ENCODE measurements at regions not wholly inside any gene's neighbourhood (a gene's known extent, or its start where the extent isn't known, plus 50 kb on each side); places are given as distances from the start of the nearest gene placed in this dataset.

DNA sequence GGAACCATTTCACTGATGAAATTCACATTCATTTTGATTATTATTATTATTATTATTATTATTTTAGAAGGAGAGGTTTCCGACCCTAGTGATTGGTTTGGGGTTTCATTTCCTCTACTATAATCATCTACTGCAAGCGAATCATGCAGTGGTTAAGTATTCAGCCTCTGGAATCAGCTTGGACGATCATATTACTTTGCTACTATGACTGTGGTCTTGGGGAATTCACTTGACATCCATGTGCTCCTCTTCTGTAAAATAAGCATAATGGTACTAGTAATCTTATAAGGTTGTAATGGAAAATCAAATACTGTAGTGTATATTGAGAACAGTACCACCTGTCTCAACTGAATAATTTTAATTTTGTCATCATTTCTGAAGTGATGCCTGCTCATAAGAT is 132.1 kb upstream of the SLC4A4 start:
- TF ChIP-seq, protein P1, sequence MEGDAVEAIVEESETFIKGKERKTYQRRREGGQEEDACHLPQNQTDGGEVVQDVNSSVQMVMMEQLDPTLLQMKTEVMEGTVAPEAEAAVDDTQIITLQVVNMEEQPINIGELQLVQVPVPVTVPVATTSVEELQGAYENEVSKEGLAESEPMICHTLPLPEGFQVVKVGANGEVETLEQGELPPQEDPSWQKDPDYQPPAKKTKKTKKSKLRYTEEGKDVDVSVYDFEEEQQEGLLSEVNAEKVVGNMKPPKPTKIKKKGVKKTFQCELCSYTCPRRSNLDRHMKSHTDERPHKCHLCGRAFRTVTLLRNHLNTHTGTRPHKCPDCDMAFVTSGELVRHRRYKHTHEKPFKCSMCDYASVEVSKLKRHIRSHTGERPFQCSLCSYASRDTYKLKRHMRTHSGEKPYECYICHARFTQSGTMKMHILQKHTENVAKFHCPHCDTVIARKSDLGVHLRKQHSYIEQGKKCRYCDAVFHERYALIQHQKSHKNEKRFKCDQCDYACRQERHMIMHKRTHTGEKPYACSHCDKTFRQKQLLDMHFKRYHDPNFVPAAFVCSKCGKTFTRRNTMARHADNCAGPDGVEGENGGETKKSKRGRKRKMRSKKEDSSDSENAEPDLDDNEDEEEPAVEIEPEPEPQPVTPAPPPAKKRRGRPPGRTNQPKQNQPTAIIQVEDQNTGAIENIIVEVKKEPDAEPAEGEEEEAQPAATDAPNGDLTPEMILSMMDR (IDR thresholded peaks at IDR 0.05), result no peak
- no peak for TF ChIP-seq POLR2A (IDR thresholded peaks at IDR 0.05)
